Fibroblast of lung (primary cell): ENCODE measurements at regions not wholly inside any gene's neighbourhood (a gene's known extent, or its start where the extent isn't known, plus 50 kb on each side); places are given as distances from the start of the nearest gene placed in this dataset.

Source experiments
- CTCF ChIP-seq, 2 donors: IDR thresholded peaks in 1 of 2; conservative IDR thresholded peaks in 1 of 2; 1 replicate in 1 of 2; 2 replicates in 1 of 2; pipeline ENCODE4 v1.5.1; 2011 to 2012; ENCODE audit warnings: low read length in 2 of 2, control low read depth in 1 of 2, inconsistent platforms in 1 of 2, low read depth in 1 of 2, mild to moderate bottlenecking in 1 of 2
- EZH2 ChIP-seq: IDR thresholded peaks from 2 replicates; pipeline ENCODE4 v1.5.1; 2012; ENCODE audit warnings: low read length, control low read depth, mild to moderate bottlenecking; ENCODE audit errors: missing control alignments

- no peak for TF ChIP-seq CTCF (conservative IDR thresholded peaks at IDR 0.05 in 1 of 2, IDR thresholded peaks at IDR 0.05 in 1 of 2; ENCODE audit: low read depth in 1 of 2, low read length in 2 of 2)
- no peak for TF ChIP-seq EZH2
Observed at GRCh38 chr7:46786995-46787394, 794.9 kb downstream of the TNS3 start.
